ENCODE measurements at regions not wholly inside any gene's neighbourhood (a gene's known extent, or its start where the extent isn't known, plus 50 kb on each side); places are given as distances from the start of the nearest gene placed in this dataset.

DNA sequence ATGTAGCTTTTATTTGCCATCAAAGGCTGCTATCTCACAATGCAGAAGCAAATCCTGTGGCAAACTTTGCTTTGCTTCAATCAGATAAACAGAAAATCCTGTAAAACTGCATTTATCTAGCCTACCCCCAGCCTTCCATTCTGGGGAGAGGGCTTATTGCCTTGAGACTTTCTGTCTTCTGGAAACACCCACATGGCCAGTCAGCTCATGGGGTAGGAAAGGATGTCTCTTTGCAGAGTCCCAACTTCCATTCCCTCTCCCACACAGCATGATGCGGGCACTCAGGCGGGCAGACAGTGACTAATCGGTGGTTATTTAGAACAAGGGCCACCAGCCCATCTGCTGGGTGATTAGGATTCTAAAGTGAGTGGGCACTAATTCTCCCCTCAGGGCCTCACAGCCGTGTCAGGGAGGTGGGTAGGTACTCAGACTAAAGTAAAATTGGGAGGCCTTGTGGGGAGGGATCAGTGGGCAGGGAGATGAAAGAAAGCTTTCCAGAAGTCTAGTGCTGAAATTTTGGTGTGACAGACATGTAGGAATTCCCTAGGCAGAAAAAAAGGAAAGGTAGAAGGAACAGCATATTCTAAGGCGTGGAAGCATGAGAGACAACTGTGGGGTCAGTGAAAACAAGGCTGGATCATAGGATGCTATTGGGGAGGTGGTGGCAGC is 720.5 kb downstream of the VRK1 start:
- no peak for ATAC-seq
- Histone ChIP-seq H3K4me3 (ENCODE audit: low read length) (no peak overlapping the region), H3K27me3 (ENCODE audit: control insufficient read depth, insufficient read depth, low read length) (no peaks in the 10 kb centered on the region), H3K27ac (ENCODE audit: low read length) (no peak overlapping the region), H3K36me3 (ENCODE audit: control insufficient read depth, insufficient read depth, low read length) (no peaks in the 10 kb centered on the region), H3K9me3 (ENCODE audit: control insufficient read depth, insufficient read depth, low read length) (no peaks in the 10 kb centered on the region), H3K4me1 (ENCODE audit: control insufficient read depth, insufficient read depth, low read length) (no peaks in the 10 kb centered on the region)
- Mint-ChIP-seq H3K9me3 (peaks cover 0 to 2% of the 10 kb centered on the region in 2 donors), H3K4me3 (no peak overlapping the region), H3K27ac (no peak overlapping the region), H3K27me3 (ENCODE audit: low read depth in 2 of 2) (peaks cover 0 to 9% of the 10 kb centered on the region in 2 donors), H3K4me1 (peaks cover 6% of the 10 kb centered on the region in 2 donors), H3K36me3 (no peaks in the 10 kb centered on the region)
- WGBS (ENCODE audit: insufficient coverage) = 77% methylated on average over 5 of the region's 5 CpGs
- no peak for DNase-seq
- intact Hi-C loops (cut with micrococcal nuclease) = no loop called here
- TF ChIP-seq, protein P1, sequence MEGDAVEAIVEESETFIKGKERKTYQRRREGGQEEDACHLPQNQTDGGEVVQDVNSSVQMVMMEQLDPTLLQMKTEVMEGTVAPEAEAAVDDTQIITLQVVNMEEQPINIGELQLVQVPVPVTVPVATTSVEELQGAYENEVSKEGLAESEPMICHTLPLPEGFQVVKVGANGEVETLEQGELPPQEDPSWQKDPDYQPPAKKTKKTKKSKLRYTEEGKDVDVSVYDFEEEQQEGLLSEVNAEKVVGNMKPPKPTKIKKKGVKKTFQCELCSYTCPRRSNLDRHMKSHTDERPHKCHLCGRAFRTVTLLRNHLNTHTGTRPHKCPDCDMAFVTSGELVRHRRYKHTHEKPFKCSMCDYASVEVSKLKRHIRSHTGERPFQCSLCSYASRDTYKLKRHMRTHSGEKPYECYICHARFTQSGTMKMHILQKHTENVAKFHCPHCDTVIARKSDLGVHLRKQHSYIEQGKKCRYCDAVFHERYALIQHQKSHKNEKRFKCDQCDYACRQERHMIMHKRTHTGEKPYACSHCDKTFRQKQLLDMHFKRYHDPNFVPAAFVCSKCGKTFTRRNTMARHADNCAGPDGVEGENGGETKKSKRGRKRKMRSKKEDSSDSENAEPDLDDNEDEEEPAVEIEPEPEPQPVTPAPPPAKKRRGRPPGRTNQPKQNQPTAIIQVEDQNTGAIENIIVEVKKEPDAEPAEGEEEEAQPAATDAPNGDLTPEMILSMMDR (IDR thresholded peaks at IDR 0.05) = no peak

DNA sequence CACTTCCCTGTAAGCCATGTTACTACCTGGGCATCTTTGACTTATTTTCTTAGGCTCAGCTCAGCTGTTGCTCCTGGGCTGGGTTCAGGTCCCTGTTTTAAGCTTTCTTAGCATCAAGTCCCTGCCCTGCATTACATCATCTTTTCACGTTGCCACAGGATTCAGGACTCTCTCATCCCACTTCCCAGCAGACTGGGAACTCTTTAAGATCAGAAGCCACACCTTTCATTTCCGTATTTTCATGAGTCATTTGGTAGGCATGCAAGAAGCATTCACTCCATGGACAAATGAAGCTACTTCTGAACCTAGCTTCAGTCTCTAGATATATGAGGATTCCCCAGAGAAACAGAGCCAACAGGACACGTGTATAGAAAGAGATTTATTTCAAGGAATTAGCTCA is 726.8 kb downstream of the VRK1 start:
- Histone ChIP-seq H3K27ac (ENCODE audit: low read length) (no peak overlapping the region), H3K4me1 (ENCODE audit: control insufficient read depth, insufficient read depth, low read length) (peaks cover 17% of the 10 kb centered on the region), H3K9me3 (ENCODE audit: control insufficient read depth, insufficient read depth, low read length) (no peaks in the 10 kb centered on the region), H3K36me3 (ENCODE audit: control insufficient read depth, insufficient read depth, low read length) (no peaks in the 10 kb centered on the region), H3K27me3 (ENCODE audit: control insufficient read depth, insufficient read depth, low read length) (no peaks in the 10 kb centered on the region), H3K4me3 (ENCODE audit: low read length) (no peak overlapping the region)
- DNase-seq (no peak), ATAC-seq (no peak)
- no peak overlapping the region for H3K4me3 Mint-ChIP-seq
- H3K9me3 Mint-ChIP-seq = peaks cover 0 to 2% of the 10 kb centered on the region in 2 donors
- TF ChIP-seq, protein P1 (IDR thresholded peaks at IDR 0.05) = no peak
- H3K4me1 Mint-ChIP-seq = peaks cover 28% of the 10 kb centered on the region in 2 donors
- 91% methylated on average over 3 of the region's 3 CpGs for WGBS (ENCODE audit: insufficient coverage)
- intact Hi-C loops (cut with micrococcal nuclease) = no loop called here
- H3K36me3 Mint-ChIP-seq = no peaks in the 10 kb centered on the region
- H3K27ac Mint-ChIP-seq = no peak overlapping the region
- H3K27me3 Mint-ChIP-seq (ENCODE audit: low read depth in 2 of 2) = peaks cover 9 to 16% of the 10 kb centered on the region in 2 donors

DNA sequence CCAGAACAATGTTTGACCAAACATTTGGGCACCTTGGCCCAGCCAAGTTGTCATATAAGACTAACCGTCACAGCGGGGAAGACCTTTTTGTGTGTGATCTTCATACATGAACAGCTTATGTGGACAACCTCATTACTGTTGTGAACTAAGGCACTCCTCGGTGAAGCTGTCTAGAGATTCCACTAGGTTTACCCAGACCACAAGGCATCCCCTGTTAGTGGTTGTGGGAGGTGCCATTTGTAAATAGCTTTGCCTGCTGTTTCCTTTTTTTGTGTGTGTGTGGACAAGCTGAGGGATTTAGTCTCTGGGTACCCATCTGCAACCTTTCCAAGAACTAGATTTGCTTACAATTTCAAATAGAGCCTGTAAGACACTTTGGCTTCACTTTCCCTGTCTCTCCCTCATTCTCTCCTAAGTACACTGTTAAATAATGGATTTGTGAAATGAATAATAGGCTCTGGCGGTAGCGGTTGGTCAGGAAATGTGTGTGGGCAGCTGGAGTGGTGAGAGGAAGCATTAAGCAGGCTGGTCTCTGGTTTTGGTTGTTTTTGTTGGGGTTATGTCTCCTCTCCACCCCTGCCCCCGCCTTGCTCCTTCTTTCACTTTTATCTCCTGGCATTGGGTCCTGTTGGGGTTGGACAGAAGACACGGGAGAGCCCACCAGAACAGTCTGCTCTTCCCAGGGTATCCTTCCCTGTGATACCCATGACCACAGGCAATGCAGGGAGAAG is 727.6 kb downstream of the VRK1 start:
- DNase-seq = no peak
- peak overlapping the region; percentile 21 to 68 for H3K27ac Mint-ChIP-seq
- peaks cover 28% of the 10 kb centered on the region in 2 donors for H3K4me1 Mint-ChIP-seq
- Histone ChIP-seq H3K27ac (ENCODE audit: low read length) (no peak overlapping the region), H3K9me3 (ENCODE audit: control insufficient read depth, insufficient read depth, low read length) (no peaks in the 10 kb centered on the region), H3K27me3 (ENCODE audit: control insufficient read depth, insufficient read depth, low read length) (no peaks in the 10 kb centered on the region), H3K4me1 (ENCODE audit: control insufficient read depth, insufficient read depth, low read length) (peaks cover 17% of the 10 kb centered on the region), H3K36me3 (ENCODE audit: control insufficient read depth, insufficient read depth, low read length) (no peaks in the 10 kb centered on the region), H3K4me3 (ENCODE audit: low read length) (no peak overlapping the region)
- H3K36me3 Mint-ChIP-seq = no peaks in the 10 kb centered on the region
- H3K9me3 Mint-ChIP-seq = peaks cover 0 to 2% of the 10 kb centered on the region in 2 donors
- H3K4me3 Mint-ChIP-seq = peak overlapping the region; percentile 83
- 34% methylated on average over 5 of the region's 7 CpGs for WGBS (ENCODE audit: insufficient coverage)
- ATAC-seq = peak in 1 of 3 donors; percentile 69
- intact Hi-C loops (cut with micrococcal nuclease) = no loop called here
- TF ChIP-seq, protein P1 (IDR thresholded peaks at IDR 0.05) = no peak
- H3K27me3 Mint-ChIP-seq (ENCODE audit: low read depth in 2 of 2) = peaks cover 9 to 16% of the 10 kb centered on the region in 2 donors
